HCT116 (cell line): ENCODE measurements at regions not wholly inside any gene's neighbourhood (a gene's known extent, or its start where the extent isn't known, plus 50 kb on each side); places are given as distances from the start of the nearest gene placed in this dataset.

Source experiments
- ATAC-seq: fragments of 200-7000 bp; cut with Tn5 transposase; 2 replicates; pipeline ENCODE4 v1.9.1; 2020; ENCODE audit warnings: mild to moderate bottlenecking, moderate library complexity
- BruUV-seq: library from RNA; stranded (reverse); fragments of 400-500 nt; replicated peaks from 2 replicates; lab custom pipeline; 2021; lab: Mats Ljungman, UMichigan
- CTCF ChIA-PET: fragments of 300-600 bp; sonication (Branson Sonifier 250); formaldehyde crosslinking; loops from one replicate; lab custom pipeline; 2021; ENCODE audit warnings: antibody characterized with exemption; lab: Charles Lee
- POLR2A ChIA-PET: fragments of 300-600, 350-600 bp; sonication (Branson Sonifier 250); formaldehyde crosslinking; loops from one replicate; lab custom pipeline; 2021; ENCODE audit warnings: antibody characterized with exemption; lab: Charles Lee
- RAD21 ChIA-PET, 2 experiments: fragments of 300-600 bp; sonication (Branson Sonifier 250); formaldehyde crosslinking; loops; one replicate each; lab custom pipeline; 2023; ENCODE audit warnings: low total read pairs in 2 of 2; ENCODE audit not compliant: uncharacterized antibody in 2 of 2, unreplicated experiment in 2 of 2, low non-redundant PET in 1 of 2; lab: Charles Lee
- DNase-seq: peaks from one replicate; pipeline ENCODE4 v3.0.0-alpha.2; 2010; ENCODE audit warnings: low read depth, low spot score
- H2AFZ ChIP-seq: fragments of 200-600 bp; shearing (Covaris generic), sonication (generic); 2 replicates; pipeline ENCODE4 v1.6.1; 2017; ENCODE audit warnings: low read depth, mixed run types, mixed read lengths, antibody characterized with exemption, low read length; ENCODE audit not compliant: poor library complexity, severe bottlenecking
- H3K27ac ChIP-seq: 2 replicates; pipeline ENCODE4 v1.5.1; 2012; ENCODE audit warnings: low read depth, low read length
- H3K27me3 ChIP-seq: fragments of 200-600 bp; sonication (generic); 2 replicates; pipeline ENCODE4 v1.6.1; 2016; ENCODE audit warnings: mixed run types, low read length, mixed read lengths; ENCODE audit not compliant: insufficient read depth
- H3K36me3 ChIP-seq, 2 experiments: fragments of 200-500 bp in 1 of 2; fragments of 200-600 bp in 1 of 2; sonication (Bioruptor generic) in 1 of 2; sonication (generic) in 1 of 2; 2 replicates each; pipeline versions ENCODE4 v1.5.1 to v1.6.1; 2014 to 2016; ENCODE audit warnings: low read length in 2 of 2, inconsistent platforms in 1 of 2, mixed read lengths in 1 of 2, mixed run types in 1 of 2; ENCODE audit not compliant: insufficient read depth in 2 of 2, control insufficient read depth in 1 of 2
- H3K4me1 ChIP-seq, 2 experiments: fragments of 200-600 bp in 1 of 2; sonication (generic) in 1 of 2; 2 replicates each; pipeline versions ENCODE4 v1.5.1 to v1.6.1; 2012 to 2017; ENCODE audit warnings: low read length in 2 of 2, inconsistent platforms in 1 of 2, mild to moderate bottlenecking in 1 of 2, mixed read lengths in 1 of 2, mixed run types in 1 of 2, moderate library complexity in 1 of 2; ENCODE audit not compliant: insufficient read depth in 2 of 2, control insufficient read depth in 1 of 2
- H3K4me2 ChIP-seq: fragments of 200-600 bp; sonication (generic); 2 replicates; pipeline ENCODE4 v1.6.1; 2017; ENCODE audit warnings: mixed run types, low read length, mixed read lengths
- H3K4me3 ChIP-seq, 2 experiments: fragments of 200-600 bp in 1 of 2; sonication (generic) in 1 of 2; replicated peaks in 1 of 2; 2 replicates each; pipeline ENCODE4 v1.5.1; 2011 to 2016; ENCODE audit warnings: low read length in 2 of 2, control low read depth in 1 of 2, low read depth in 1 of 2, mild to moderate bottlenecking in 1 of 2, mixed read lengths in 1 of 2, mixed run types in 1 of 2
- H3K79me2 ChIP-seq: fragments of 200-600 bp; sonication (generic); 2 replicates; pipeline ENCODE4 v1.6.1; 2017; ENCODE audit warnings: mild to moderate bottlenecking, mixed run types, low read length, moderate library complexity, mixed read lengths; ENCODE audit not compliant: insufficient read depth
- H3K9ac ChIP-seq: fragments of 200-600 bp; sonication (generic); 2 replicates; pipeline ENCODE4 v1.6.1; 2016; ENCODE audit warnings: low read length, mixed read lengths
- H3K9me2 ChIP-seq: fragments of 200-600 bp; sonication (generic), shearing (Covaris generic); 2 replicates; pipeline ENCODE4 v1.6.1; 2017; ENCODE audit warnings: mixed run types, mild to moderate bottlenecking, moderate library complexity; ENCODE audit not compliant: insufficient read depth
- H3K9me3 ChIP-seq, 2 experiments: fragments of 200-500 bp in 1 of 2; fragments of 200-600 bp in 1 of 2; sonication (Bioruptor generic) in 1 of 2; sonication (generic) in 1 of 2; 2 replicates each; pipeline ENCODE4 v1.6.1; 2014 to 2017; ENCODE audit warnings: low read length in 2 of 2, mixed read lengths in 2 of 2, inconsistent platforms in 1 of 2, low read depth in 1 of 2, mild to moderate bottlenecking in 1 of 2, mixed run types in 1 of 2, moderate library complexity in 1 of 2; ENCODE audit not compliant: control insufficient read depth in 1 of 2, insufficient read depth in 1 of 2
- H4K20me1 ChIP-seq: fragments of 200-600 bp; sonication (generic), shearing (Covaris generic); 2 replicates; pipeline ENCODE4 v1.6.1; 2017; ENCODE audit warnings: mixed run types, mild to moderate bottlenecking, moderate library complexity; ENCODE audit not compliant: insufficient read depth
- EGR1 ChIP-seq: IDR thresholded peaks from 2 replicates; pipeline ENCODE4 v1.6.1; 2012; ENCODE audit warnings: low read depth
- ELF1 ChIP-seq: IDR thresholded peaks from 2 replicates; pipeline ENCODE4 v1.6.1; 2012; ENCODE audit warnings: low read depth, borderline replicate concordance
- EZH2 ChIP-seq: fragments of 200-600 bp; sonication (generic); IDR thresholded peaks from 2 replicates; pipeline ENCODE4 v1.6.1; 2017; ENCODE audit warnings: antibody characterized with exemption, mixed run types
- FOSL1 ChIP-seq: IDR thresholded peaks from 2 replicates; pipeline ENCODE4 v1.6.1; 2012; ENCODE audit warnings: low read depth
- JUND ChIP-seq: IDR thresholded peaks from 2 replicates; pipeline ENCODE4 v1.6.1; 2012
- POLR2A ChIP-seq: IDR thresholded peaks from 2 replicates; pipeline ENCODE4 v1.7.0; 2011; ENCODE audit warnings: borderline replicate concordance; ENCODE audit not compliant: insufficient read depth, insufficient read length; ENCODE audit errors: extremely low read depth
- POLR2AphosphoS5 ChIP-seq: IDR thresholded peaks from 2 replicates; pipeline ENCODE4 v1.6.1; 2011; ENCODE audit warnings: mild to moderate bottlenecking, low read depth, low read length, moderate library complexity
- SP1 ChIP-seq: IDR thresholded peaks from 2 replicates; pipeline ENCODE4 v1.6.1; 2012; ENCODE audit warnings: low read depth
- TCF7L2 ChIP-seq: IDR thresholded peaks from 2 replicates; pipeline ENCODE4 v1.7.0; 2011; ENCODE audit warnings: borderline replicate concordance, inconsistent platforms; ENCODE audit not compliant: insufficient read depth, insufficient read length; ENCODE audit errors: extremely low read depth
- ZFX ChIP-seq: fragments of 450-650 bp; IDR thresholded peaks from 2 replicates; pipeline ENCODE4 v1.6.1; 2017
- intact Hi-C: fragments of 100-400 bp; cut with micrococcal nuclease; formaldehyde crosslinking; loops from 2 replicates; pipeline ENCODE4 v1.10.0; 2022
- TF ChIP-seq, protein P1 (sequence below): IDR thresholded peaks from 2 replicates; pipeline ENCODE4 v1.6.1; 2011; ENCODE audit warnings: mild to moderate bottlenecking, low read length, moderate library complexity; ENCODE audit not compliant: insufficient replicate concordance; ENCODE audit errors: extremely low read depth

GRCh38 chr21:15236111-15236510 is 171.3 kb upstream of the NRIP1 start:
- no peak overlapping the region for H3K9ac ChIP-seq
- POLR2A ChIA-PET: no interaction called here
- no peaks in the 10 kb centered on the region for H3K79me2 ChIP-seq
- no peaks in the 10 kb centered on the region for H3K9me2 ChIP-seq
- CTCF ChIA-PET: no interaction called here
- no peaks in the 10 kb centered on the region for H4K20me1 ChIP-seq
- no peak overlapping the region for H3K27ac ChIP-seq
- TF ChIP-seq FOSL1: no peak
- no peak for TF ChIP-seq JUND
- TF ChIP-seq EZH2: no peak
- no peak for TF ChIP-seq SP1
- no peak for TF ChIP-seq POLR2AphosphoS5
- TF ChIP-seq ELF1: no peak
- no peak for TF ChIP-seq POLR2A
- TF ChIP-seq TCF7L2: no peak
- no peak for TF ChIP-seq EGR1
- TF ChIP-seq, protein P1, sequence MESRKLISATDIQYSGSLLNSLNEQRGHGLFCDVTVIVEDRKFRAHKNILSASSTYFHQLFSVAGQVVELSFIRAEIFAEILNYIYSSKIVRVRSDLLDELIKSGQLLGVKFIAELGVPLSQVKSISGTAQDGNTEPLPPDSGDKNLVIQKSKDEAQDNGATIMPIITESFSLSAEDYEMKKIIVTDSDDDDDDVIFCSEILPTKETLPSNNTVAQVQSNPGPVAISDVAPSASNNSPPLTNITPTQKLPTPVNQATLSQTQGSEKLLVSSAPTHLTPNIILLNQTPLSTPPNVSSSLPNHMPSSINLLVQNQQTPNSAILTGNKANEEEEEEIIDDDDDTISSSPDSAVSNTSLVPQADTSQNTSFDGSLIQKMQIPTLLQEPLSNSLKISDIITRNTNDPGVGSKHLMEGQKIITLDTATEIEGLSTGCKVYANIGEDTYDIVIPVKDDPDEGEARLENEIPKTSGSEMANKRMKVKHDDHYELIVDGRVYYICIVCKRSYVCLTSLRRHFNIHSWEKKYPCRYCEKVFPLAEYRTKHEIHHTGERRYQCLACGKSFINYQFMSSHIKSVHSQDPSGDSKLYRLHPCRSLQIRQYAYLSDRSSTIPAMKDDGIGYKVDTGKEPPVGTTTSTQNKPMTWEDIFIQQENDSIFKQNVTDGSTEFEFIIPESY: no peak
- no peak for TF ChIP-seq ZFX
- no peaks in the 10 kb centered on the region for H3K27me3 ChIP-seq
- no peak overlapping the region for H3K4me2 ChIP-seq
- no peaks in the 10 kb centered on the region; a peak in 1 of 4 replicates for H3K9me3 ChIP-seq
- ATAC-seq (no peak), DNase-seq (no peak)
- BruUV-seq: no TSS peak
- H3K4me1 ChIP-seq: no peaks in the 10 kb centered on the region
- H2AFZ ChIP-seq: no peak overlapping the region
- RAD21 ChIA-PET: no interaction called here
- intact Hi-C loops: no loop called here
- H3K36me3 ChIP-seq: no peaks in the 10 kb centered on the region
- no peak overlapping the region for H3K4me3 ChIP-seq
